ENCODE measurements at regions not wholly inside any gene's neighbourhood (a gene's known extent, or its start where the extent isn't known, plus 50 kb on each side); places are given as distances from the start of the nearest gene placed in this dataset.

GRCh38 chr4:24026596-24026995, 136.7 kb upstream of the PPARGC1A start:
- no peak for TF ChIP-seq CTCF (IDR thresholded peaks at IDR 0.05)
- no peak for TF ChIP-seq EP300 (IDR thresholded peaks at IDR 0.05)
- no peak for TF ChIP-seq POLR2A (IDR thresholded peaks at IDR 0.05)

Data from suprapubic skin (tissue), 3 donors.